ENCODE measurements at regions not wholly inside any gene's neighbourhood (a gene's known extent, or its start where the extent isn't known, plus 50 kb on each side); places are given as distances from the start of the nearest gene placed in this dataset.

DNA sequence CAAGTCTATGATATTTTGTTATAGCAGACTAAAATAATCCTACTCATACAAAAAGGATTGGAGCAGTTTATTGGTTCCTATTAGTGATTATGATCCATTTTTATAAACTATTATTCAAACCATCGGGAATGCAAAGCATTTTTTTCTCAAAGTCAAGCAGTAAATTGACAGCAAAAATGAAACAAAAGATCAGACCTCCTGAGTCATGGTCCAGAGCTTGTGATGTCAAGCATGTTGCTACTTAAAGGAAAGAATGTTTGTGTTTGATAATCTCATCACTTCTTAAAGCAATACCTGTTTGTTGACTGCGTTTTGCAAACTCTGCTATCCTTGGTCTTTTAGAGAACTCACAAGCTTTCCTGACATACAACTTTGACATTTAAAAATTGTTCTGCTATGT lies 204.4 kb downstream of the SAMD5 start:
- no peak for DNase-seq (ENCODE audit: low read depth)

DNA sequence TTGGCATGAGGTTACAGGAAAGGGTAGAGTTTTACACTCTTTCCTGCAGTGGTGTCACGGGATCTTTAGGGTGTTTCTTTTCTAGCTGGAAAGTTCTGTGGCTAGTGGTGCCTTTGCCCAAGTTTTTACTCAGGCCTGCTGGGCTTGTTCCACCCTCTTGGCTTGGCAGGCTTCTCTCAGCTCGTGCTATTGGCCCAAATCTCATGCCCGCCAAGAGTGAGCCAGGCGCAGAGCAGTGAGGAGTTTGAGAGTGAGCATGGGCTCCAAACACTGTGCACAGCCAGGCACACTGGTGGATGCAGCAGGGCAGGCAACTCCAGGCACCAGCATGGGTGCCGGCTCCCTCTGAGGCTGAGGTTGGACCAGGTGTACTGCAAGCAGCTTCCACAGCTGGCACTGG lies 206.5 kb downstream of the SAMD5 start:
- DNase-seq (ENCODE audit: low read depth), result no peak

DNA sequence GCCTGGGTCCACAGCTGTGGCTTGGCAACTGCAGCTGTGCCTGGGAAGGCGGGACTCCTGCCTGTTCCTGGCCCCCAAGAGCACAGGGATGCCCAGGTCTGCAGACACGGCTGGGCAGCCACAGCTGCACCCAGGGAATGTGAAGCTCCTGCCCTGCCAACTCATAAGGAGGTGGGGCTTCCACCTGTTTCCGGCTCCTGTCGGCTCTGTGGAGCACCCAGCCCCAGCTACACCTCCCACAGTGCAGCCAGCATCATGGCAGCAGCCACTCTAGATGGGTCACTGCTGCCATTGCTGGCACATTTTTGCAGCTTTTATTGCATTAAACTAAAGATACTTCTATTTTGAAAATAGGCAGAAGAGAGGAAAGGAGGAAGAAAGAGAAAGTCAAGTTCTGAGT lies 207.9 kb downstream of the SAMD5 start:
- DNase-seq (ENCODE audit: low read depth), result no peak

DNA sequence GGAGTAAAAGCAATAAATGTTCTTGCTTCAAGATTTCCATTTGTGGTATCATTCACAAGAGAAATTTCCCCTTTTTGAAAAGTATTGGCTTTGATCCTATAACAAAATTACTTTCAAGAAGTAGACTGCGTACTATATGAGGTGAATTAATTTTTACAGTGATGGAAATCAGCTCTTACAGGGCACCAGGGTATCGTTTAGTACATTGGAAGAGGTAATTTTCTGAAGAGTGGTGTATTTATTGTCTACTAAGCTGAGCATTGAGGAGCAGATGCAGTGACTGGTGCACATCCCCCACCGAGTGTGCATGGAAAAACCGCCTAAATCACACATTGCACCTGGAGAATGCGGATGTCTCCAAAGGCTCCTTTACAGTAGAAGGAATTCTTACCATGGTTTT lies 209.5 kb downstream of the SAMD5 start:
- no peak for DNase-seq (ENCODE audit: low read depth)

DNA sequence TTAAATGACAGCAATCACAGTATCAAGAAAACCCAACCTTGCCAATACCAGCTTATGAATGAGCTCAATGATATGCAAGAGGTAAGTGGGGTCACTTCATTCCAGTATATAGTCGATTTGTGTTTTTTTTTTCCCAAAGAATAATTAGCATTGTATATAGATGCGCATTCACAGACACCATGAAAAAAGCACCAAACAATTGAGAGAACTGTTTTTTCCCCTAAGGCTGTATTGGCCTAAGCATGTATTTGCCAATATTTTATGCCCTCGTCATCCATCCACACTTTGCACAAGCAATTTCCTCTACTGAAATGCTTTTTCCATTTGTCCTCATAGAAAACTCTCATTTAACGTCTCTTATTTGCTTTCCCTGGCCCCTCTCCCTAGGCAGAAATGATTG lies 213.7 kb downstream of the SAMD5 start:
- no peak for DNase-seq (ENCODE audit: low read depth)

DNA sequence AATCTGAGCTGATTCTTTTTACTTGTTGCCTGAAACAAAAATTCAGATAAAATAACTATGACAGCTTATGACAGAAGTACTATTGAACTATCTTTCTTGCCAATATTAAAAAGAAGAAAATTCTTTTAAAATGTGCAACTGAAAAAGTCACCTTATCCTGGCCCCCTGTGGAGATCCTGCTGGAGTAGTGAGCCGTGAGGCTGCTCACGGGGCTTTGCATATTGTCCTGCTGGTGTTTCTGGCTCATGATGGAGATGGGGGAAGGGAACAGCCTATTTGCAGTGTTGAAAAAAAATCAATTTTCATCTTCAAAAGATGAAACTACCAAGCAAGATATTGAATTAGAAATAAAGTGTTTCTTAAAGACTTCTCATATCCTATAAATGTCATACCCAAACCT lies 216.0 kb downstream of the SAMD5 start:
- no peak for DNase-seq (ENCODE audit: low read depth)

DNA sequence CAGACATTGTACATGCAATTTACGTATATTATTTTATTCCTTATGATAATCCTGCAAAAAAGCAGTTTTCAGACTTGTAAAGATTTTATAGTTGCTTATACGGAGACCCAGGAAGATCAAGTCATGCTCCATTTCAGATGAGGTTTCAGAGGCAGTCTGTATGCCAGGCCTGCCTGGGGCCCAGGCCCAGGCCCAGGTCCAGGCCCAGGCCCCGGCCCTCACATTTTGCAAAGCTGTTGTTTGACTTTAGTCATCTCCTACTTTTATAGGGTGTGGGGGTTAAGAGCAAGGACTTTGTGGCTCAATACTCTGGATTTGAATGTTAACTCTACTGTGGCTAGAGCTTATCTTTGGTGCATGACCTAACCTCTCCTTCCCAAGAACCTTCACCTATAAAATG lies 217.9 kb downstream of the SAMD5 start:
- DNase-seq (ENCODE audit: low read depth), result no peak

DNA sequence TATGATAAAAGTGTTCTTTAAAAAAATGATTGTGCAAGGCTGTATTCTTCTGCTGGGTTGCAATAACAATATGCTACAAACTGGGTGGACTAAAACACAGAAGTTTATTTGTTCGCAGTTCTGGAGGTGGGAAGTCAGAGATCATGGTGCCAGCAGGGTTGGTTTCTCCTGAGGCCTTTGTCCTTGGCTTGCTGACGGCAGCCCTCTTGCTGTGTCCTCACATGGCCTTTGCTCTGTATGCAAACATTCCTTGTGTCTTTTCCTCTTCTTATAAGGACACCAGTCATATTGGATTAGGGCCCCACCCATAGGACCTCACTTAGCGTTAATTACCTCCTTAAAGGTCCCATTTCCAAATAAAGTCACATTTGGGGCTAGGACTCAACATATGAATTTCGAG lies 220.4 kb downstream of the SAMD5 start:
- DNase-seq (ENCODE audit: low read depth), result no peak

DNA sequence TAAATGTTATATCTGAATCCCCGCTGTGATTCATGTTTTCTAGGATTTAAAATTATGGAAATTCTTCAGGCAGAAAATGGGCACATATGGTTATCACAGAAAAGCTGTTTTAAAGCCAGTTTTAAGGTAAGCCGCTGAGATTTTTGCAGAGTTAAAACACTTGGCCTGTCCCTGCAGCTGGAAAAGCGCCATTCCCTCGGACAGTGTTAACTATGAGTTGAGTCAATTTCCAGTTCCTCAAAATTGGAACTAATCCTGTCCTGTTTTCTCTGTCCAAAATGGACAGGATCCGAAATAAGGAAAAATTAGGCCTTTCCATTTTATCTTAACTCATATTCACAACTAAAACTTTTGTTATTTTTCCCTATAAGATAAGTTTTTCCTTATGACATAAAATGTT lies 225.2 kb downstream of the SAMD5 start:
- DNase-seq (ENCODE audit: low read depth), result no peak

DNA sequence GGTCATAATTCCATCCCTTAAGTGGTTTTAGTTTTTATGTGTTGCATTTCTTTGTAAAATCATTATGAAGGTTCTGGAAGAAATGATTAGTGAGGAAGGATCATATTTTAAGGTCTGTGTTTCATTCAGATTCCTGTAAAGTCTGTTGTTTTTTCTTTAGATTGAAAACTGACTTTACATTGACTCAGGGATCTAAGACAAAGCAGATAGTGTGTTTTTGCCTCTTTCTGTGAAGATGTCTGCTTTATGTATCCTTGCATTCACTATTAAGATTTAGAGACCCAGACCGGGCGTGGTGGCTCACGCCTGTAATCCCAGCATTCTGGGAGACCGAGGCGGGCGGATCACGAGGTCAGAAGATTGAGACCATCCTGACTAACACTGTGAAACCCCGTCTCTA lies 225.7 kb downstream of the SAMD5 start:
- no peak for DNase-seq (ENCODE audit: low read depth)

DNA sequence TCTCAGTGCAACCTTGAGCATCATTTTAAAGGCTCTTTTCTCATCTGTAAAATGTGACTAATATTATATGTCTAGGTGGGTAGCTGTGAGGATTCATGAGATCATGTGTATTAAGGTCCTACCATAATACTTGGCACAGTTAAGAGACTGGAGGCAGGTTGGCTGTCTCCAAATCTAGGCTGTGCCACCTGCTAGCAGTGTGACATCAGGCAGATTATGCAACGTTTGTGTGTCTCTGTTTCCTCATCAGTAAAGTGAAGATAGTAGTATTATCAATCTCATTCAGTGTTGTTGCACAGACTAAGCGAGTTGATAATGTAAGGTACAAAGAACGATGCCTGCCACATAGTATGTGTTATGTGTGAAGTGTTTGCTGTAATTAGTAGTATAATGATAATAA lies 227.4 kb downstream of the SAMD5 start:
- DNase-seq (ENCODE audit: low read depth), result no peak

DNA sequence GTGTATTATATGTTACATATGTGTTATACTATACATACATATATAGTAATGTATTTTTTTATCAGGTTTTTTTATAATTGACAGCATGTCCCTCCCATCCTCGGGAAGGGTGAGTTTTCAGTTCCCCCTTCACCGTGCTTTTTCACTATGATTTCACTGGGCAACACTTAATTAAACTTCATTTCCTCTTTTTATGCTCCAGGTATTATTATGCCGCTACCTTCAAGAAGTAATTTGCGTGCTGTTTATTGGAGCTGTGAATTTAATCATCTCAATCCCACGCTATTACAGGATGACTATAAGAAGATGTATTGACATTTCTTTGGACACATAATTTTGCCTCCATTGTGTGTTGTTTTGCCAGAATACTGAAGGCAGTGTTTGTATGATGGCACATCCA lies 228.6 kb downstream of the SAMD5 start:
- DNase-seq (ENCODE audit: low read depth), result no peak

DNA sequence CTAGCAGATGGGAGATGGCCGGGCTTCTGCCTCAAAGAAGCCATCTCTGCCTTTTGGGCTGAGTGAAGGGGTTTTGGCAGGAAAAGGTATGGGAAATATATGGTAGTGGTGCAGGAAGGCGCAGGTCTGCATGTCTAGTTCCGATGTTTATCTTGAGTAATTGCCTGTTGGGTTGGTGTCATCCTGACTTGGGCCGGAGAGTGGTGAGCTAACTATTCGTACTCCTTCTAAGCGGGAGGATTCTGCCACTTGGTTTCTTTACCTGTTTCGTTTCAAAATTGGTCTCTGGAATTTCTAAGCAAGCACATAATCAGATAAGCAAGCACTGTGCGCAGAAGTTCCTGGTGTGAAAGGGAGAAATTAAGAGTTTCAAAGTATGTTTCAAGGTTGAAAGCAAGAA lies 229.6 kb downstream of the SAMD5 start:
- DNase-seq (ENCODE audit: low read depth), result no peak

DNA sequence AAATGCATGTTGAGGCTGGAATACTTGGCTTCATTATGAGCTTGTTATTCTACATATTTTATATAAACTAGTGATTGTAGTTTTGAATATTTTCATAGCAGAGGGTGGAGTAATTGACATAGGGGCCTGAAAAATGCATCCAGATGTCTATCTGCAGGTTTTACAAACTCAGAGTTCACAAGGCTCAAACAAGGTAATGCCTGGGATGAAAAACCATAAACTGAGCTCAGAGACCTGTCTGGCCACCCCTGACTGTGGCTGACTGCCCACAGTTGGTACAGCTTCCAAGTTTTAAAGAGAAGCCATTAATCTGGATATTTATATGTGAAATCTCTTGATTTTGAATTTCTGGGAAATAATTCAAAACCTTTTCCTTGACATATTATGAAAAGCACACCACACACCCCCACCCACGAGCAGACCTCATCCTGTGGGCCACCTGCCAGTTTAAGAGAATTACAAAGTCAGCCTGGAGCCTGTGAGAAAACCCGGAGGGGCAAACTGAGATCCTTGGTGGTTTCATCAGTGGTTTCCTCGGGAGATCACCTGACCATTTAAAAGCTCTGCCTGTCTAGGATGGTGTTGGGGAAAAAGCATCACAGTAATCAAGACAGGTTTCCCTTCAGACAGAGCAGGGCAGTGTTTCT lies 230.1 kb downstream of the SAMD5 start:
- peak; percentile 56 for DNase-seq (ENCODE audit: low read depth)

DNA sequence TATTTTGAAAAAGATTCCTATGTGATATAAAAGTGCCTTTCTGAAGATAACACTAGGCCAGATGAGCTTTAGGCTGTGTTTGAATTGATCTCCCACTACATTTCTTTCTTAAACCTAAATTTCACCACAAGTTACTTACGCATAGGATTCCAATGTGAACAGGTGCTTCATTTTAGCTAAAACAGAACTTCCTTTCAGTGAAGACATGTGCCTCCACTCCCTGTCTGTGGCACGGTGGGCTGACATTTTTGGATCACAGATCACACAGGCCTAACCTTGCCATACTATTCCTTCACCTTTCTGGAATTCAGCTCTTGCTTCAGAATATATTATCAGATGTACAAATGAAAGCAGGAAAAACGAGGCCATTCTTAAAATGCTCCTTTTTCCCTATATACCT lies 231.8 kb downstream of the SAMD5 start:
- peak; percentile 5 for DNase-seq (ENCODE audit: low read depth)

DNA sequence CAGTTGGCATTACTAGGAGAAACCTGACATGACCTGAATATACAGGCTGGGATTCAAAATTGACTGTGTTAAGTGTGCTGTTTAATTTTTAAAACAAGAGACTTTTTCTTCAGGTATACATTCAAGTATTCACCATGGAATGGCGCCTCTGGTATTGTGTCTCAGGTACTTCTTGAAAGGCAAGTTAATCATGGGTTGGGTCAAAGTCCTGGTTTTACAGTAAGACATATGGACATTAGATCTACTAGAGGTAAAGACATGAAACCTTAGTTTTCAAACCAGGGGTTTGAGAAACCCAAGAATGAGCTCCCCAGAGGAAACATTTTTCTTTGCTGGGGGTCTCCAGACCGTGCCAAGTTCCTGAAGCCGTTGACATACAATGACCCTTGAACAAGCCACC lies 232.4 kb downstream of the SAMD5 start:
- no peak for DNase-seq (ENCODE audit: low read depth)

DNA sequence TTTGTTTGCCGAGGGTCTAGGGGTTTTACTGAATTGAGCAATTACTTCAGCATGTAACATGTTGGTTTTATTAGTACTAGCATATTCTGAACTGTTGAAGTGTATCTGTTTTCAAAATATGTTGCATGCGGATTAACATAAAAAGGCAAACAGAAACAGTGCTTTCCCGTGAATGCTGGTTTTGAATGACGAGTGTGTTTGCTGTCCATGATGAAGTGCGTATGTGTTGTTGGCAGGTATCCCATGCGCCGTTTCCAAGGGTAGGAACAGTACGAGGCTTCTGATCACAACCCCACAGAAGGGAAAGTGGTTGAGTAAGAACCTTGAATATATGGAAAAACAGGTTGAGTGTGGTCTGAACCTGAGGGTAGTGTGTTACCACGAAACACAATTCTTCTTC lies 232.9 kb downstream of the SAMD5 start:
- DNase-seq (ENCODE audit: low read depth), result no peak

DNA sequence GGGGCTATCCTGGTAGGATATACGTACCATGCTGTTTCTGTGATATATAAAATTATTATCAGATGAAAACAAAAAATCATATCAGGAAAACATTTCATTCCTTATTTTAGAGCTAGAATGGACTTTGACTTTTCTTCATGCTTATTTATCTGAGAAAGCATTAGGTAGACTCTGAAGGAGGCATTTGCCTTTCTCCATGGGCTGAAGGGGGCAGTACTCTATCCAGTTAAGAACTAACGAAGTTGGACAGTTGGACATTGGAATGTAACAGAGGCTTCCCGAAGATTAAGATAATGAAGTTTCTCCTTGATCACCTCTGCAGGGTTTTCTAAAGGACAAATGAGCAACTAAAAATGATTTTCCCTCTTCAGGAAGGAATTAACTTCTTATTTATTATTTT lies 233.9 kb downstream of the SAMD5 start:
- no peak for DNase-seq (ENCODE audit: low read depth)

DNA sequence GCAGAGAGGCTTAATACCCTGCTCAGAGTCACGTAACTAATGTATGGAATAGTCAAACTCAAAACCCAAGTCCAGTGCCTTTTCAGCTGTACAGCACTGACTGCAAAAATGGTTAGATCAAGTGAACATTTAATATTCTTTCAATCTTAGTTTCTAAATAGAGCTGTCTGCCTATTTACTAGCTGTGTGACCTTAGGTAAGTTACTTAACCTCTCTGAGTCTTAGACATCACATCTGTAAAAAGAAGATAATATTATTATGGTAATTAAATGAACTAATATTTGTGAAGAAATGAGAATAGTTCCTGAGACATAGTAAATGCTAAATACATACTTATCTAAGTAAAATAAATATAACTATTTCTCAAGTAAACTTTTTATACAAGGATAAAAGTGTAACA lies 235.5 kb downstream of the SAMD5 start:
- DNase-seq (ENCODE audit: low read depth), result no peak

DNA sequence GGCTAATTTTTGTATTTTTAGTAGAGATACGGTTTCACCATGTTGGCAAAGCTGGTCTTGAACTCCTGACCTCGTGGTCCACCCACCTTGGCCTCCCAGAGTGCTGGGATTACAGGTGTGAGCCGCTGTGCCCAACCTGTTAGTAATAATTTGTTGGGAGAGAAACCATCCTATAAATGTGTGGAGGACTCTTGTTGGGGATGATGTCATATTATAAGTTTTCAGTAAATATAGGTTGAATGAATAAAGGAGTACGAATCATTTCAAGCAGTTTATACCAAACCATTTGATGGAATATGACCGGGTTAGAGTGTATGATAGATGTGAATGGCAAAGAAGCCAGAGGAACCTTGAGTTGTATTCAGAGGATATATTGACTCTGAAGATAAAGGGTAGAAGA lies 240.8 kb downstream of the SAMD5 start:
- no peak for DNase-seq (ENCODE audit: low read depth)

DNA sequence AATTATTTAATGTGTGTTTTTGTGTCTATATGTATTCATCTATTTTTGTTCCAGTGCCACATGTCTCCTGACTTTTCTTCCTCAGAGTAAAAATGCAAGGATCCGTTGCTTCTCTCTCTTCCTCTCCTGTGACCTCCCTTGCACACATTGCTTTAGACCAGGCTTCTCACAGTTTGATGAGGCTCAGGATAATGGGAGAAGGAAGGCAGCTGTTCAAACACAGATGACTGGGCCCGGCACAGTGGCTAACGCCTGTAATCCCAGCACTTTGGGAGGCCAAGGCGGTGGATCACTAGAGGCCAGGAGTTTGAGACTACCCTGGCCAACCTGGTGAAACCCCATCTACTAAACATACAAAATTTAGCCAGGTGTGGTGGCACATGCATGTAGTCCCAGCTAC lies 241.9 kb downstream of the SAMD5 start:
- no peak for DNase-seq (ENCODE audit: low read depth)

DNA sequence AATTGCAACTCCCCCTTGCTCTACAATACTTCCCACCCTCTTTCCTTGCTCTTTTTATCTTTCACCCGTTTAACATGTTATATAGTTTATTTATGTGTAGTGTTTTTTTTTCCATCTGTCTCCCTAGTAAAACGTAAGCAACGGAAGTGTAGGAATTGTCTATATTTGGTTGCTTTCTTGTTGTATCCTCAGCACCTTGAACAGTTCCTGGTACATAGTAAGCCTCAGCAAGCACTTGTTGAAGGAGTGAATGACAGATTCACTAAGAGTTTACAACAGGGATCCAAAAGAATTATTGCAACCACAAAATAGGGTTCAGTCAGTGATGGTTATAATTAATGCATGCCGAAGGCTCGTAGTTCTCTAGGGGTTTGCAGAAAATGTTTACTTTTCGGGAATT lies 242.7 kb downstream of the SAMD5 start:
- DNase-seq (ENCODE audit: low read depth), result no peak

DNA sequence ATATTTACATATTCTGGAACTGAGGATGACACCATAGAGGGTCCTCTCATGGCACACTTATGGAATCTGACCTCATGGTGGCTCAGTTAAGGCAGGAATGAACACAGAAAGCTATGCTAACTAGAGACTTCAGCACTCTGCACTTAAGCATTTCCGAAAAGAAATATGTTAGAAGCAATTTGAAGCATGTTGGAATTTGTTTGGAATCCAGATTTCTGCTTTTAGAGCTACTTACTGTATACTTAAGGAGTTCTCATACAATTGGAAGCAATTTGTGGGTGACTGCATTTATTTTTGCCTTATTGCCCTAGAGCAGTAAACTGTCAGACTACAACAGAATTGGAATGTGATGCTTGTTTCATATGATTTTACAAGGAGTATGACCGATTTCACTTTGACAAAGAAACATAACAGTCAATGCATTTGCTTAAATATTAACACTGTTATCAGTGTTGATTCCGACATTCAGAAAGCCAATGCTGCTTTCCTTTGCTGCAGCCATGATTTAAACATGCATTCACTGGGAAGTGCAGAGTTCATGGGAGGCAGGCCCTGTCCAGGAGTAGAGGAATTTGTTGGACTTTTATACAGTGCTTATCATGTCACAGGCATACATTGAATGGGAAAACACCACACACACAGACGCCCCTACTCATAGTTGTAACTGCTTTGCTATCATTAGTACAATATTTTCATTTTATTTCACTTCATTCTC lies 244.4 kb downstream of the SAMD5 start:
- DNase-seq (ENCODE audit: low read depth), result peak; percentile 18

DNA sequence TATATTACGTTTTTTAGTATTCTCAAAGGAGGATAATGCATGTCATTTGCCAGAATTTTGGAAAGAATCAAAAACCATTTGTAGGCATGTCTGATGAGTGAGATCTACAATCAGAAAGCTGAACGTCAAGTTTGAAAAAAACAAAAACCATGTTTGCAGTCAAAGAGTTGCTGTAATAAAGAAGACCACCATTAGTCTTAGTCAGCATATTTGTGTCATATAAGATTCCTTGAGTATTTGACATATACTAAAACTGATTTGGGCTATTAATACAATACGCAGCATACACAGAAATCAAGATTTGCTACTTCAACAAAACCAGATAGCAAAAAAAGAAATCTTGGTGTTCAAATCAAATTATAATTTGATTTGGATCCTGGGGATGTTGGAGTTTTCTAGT lies 247.5 kb downstream of the SAMD5 start:
- no peak for DNase-seq (ENCODE audit: low read depth)

All from myocyte (in vitro differentiated cells).